Dermis blood vessel endothelial cell (primary cell): ENCODE measurements at regions not wholly inside any gene's neighbourhood (a gene's known extent, or its start where the extent isn't known, plus 50 kb on each side); places are given as distances from the start of the nearest gene placed in this dataset.

Experiments
- DNase-seq: peaks from one replicate; pipeline ENCODE4 v3.0.0; 2010

- DNase-seq, result no peak
These were observed 133.1 kb upstream of the RIPOR2 start for GRCh38 chr6:25068866-25069265.

DNA sequence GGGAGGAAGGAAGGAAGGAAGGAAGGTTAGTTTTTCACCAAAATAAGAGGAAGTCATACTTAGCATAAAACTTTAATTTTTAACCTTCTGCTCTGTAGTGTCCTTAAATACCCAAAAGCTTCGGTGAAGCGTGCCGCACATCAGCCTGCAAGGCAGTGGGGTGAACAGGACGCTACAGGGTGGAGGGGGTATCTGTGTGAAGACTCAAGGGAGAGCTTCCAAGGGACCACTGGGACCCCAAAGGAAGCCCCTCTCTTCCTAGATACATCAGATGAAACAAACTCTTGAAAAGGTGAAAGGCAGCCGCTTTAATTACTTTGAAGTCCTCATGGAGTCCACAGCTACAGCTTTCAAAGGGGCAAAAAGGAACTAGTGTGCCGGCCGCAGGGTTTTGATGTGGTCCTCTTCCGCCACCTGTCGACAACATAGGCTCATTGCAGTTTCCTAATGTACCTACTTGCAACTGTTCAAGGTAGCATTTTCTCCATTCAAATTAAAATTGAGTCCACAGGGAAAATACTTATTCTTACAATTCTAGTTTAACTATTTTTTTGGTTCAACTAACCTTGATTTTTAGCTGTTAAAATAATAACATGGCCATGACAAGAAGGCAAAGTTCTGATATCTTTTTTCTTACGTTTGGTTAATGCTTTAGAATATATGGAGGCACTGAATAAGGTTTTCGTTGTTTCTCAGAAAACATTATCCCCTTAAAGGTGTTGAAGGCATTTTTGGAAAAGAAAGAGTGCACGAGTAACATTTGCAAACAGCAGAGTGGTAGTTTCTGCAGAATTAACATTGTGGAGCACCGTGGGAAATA, 135.0 kb upstream of the RIPOR2 start:
- peak; percentile 92 for DNase-seq

GRCh38 chr6:25078141-25078540, 142.4 kb upstream of the RIPOR2 start:
- no peak for DNase-seq

DNA sequence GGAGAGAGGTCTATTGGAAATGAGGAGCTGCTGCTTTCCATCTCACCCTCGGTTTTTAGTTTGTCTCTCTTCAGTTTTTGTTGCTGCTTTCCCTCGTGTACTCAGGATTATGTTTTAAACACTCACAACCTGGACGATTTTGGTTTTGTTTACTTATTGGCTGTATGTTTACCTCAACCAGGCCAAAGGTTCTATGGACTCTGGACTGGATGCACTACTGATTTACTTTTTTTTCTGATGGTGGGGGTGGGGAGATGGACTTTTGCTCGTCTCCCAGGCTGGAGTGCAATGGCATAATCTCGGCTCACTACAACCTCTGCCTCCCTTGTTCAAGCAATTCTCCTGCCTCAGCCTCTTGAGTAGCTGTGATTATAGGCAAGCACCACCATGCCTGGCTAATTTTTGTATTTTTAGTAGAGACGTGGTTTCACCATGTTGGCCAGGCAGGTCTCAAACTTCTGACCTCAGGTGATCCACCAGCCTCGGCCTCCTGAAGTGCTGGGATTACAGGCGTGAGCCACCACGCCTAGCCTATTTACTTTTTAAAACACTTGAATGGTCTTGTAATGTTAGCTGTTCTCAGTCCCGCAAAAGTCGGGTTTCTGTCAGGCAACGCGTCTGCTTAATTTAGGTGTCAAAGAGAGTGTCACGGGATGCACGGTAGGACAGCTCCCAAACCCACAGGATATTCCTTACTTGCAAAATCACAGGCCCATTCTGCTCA, 148.2 kb upstream of the RIPOR2 start:
- no peak for DNase-seq

DNA sequence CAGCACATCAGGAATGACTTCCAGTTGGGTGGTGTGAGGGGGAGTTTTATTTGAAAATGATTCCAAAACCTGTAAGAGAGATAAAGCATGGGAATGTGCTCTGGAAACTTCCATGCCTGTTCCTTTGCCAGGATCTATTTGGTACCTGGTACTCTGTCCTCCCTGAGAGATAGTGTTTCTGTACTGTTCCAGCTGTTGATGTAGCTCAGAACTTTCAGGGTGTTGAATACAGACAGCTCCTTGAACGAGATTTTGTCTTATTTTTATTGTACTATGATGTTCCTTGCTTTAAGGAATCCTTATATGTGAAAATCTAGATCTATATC, 148.7 kb upstream of the RIPOR2 start:
- DNase-seq, result no peak

- peak; percentile 94 for DNase-seq
These were observed 150.0 kb upstream of the RIPOR2 start for GRCh38 chr6:25085756-25086155.

DNA sequence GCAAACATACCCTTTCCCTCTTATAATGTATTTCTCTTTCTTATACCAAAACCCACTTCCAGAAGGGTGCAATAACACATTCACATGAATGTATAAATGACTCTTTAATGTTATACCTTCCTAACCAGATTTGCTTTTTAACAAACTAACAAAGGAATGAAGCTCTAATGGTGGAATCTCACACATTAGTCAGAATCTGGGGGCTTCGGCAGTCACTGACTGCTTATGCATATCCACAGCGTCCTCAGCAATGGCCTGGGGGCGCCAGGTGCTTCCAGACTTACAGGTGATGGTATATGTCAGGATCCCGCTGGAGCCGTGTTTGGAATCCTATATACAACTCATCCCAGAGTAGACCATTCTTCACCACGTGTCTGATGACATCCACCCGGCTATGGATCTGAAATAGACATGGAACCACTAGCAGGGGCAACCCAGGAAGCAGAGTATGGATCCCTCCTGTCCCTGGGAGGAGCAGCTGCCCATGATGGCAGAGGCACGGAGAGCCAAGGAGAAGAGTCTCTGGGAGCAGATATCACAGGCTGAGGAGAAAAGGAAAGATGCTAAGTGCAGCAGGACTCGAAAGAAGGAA, 150.8 kb upstream of the RIPOR2 start:
- no peak for DNase-seq

DNA sequence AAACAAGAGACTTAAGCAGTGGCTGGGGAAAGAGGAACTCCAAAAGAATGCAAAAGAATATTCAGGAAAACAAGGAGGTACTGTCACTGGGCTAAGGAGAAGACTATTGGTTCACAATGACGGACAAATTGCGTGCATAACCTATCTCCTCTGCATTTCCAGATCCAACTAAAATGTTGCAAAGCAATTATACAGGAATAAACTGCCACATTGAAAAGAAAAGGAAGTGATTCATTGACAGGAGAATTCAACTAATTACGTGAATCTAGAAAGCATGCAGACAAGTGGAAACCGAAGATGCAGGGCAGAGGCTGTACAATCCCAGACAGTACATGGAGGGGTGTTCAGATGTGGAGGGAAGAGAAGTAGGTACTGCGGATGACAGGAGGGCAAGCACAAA, 152.8 kb upstream of the RIPOR2 start:
- peak; percentile 86 for DNase-seq

GRCh38 chr6:25089442-25089841, 153.7 kb upstream of the RIPOR2 start:
- peak; percentile 66 for DNase-seq

GRCh38 chr6:25094726-25095125, 159.0 kb upstream of the RIPOR2 start:
- DNase-seq, result peak; percentile 79

DNA sequence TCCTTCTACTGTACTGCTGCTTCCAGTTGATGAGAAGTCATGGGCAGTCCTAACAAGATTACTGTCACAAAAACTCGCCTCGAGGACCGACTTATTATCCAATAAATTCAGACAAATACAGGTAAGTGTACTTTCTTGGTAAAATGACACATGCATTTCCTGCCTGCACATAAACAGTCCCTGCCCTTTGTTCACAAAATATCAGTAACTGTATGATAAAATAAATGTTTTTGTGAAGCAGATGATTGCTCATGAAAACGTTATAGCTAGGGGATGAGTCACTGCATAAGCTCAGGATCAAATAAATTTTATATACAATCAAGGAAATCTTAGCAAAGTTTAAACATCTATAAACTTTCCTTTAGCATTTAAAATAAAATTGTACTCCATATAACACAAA, 164.5 kb upstream of the RIPOR2 start:
- DNase-seq, result no peak

DNA sequence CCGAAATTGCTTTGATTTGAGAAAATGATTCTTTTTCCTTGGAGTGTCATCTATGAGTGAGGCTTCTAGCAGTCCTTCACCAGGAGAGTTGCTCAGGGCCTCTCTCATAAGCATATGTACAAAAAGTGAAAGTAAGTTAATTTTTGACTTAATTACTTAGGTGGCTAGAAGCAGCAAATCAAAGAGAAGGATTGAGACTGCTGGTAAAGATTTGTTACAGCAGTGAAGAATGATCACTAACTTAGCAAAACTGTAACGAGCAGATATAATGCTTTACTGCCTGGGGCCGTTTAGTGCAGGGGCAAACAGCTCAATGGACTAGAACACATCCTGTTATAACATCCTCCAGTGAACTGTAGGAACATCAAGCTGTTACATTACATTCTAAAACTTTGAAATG, 167.8 kb upstream of the RIPOR2 start:
- no peak for DNase-seq

DNA sequence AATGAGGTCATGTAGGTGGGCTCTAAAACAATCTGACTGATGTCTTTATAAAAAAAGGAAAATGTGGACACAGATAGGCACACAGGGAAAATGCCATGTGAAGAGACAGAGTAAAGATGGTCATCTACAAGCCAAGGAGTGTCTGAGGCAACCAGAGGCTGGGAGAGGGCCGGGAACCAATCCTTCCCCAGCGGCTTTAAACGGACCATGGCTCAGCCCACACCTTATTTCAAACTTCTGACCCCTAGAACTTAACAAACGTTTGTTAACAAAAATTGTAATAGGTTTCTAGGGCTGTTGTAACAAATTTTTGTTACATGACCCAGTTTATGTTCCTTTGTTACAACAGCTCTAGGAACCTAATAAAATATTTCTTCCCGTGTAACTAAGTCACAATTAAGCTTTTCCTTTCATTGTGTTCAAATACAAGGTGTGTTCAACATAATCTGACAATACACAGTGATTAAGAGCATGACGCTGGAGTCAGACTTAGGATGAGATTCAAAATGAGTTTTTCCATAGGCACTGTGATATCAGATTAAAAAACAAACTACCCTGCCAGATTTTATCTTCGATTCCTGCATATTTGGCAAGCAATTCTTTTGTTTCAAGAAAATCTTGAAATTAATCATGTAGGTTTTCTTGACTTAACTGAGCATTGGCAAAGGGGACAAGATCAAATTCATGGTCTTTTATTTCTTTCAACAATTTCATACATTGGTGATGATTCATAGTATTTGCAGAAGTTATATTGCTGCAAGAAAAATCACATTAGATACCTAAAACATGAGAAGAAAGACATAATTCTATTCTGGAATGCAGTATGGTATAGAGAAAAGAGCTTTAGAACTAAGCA, 169.5 kb upstream of the RIPOR2 start:
- DNase-seq, result peak; percentile 75

GRCh38 chr6:25107218-25107617, 171.5 kb upstream of the RIPOR2 start:
- no peak for DNase-seq

DNA sequence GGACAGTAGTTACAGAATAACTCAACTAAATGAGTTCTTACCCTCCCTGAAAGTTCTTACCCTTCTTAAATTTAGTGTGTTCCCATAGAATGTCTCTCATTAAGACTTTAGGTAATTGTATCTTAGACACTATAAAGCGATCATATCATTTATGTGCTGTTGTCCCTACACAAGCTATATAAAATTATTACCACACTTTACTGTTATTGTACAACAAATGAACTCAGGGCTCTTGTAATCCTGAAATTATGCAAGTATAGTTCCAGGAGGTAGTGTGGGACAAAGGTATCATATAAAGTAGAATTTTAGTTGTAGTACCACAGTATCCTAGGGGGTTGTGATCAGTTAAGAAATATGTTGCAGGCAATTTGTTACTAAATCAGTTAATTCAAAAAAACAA, 167.4 kb upstream of the CARMIL1 start:
- DNase-seq, result no peak

DNA sequence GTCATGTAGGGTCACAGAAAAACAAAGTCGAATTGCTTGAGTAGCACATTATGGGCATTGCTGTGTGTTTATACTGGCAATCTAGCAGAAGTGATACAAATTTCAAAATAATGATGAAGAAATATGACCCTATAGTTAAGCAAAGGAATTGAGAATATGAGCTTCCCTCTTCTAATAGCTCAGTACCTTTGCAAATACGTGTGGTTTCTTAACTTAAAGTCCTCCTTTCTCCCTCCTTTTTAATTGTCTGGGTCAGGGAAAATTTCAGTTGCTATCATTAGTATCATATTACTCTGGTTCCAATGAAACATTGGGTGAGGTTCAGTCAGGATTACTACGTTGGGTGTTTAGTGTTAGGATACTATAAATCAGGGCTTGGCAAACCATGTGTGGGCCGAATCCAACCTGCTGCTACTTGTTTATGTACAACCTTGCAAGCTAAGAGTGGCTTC, 166.8 kb upstream of the CARMIL1 start:
- no peak for DNase-seq

DNA sequence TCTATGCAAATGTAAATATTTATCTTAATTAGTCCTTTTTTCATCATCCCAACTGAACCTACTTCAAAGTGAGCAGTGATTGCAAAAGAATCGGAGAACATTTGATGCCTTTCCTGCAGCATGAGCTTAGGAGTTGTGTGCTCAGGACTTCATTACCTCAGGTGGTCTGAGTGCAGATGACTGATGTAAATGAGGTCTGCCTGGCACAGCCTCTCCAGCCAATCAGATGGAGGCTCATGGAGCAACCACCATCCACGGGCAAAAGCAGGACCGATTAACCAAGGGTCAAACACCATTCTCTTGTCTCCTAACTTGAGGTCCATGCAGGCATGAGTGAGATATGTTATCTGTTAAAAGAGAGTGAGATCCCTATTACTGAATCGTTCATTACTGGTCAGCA, 165.7 kb upstream of the CARMIL1 start:
- DNase-seq, result no peak

- DNase-seq, result no peak
These were observed 161.1 kb upstream of the CARMIL1 start for GRCh38 chr6:25118038-25118437.

DNA sequence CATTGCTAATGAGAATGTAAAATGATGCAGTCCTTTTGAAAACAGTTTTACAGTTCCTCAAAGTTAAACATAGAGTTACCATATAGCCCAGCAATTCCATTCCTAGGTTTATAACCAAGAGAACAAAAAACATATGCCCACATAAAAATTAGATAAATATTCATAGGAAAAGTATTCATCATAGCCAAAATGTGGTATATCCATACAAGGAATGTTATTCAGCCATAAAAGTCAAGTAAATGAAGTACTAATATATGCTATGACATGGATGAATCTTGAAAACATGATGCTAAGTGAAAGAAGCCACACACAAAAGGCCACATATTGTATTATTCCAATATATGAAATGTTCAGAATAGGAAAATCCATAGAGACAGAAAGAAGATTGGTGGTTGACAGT, 158.0 kb upstream of the CARMIL1 start:
- DNase-seq, result no peak

GRCh38 chr6:25122001-25122400, 157.2 kb upstream of the CARMIL1 start:
- peak; percentile 79 for DNase-seq

- DNase-seq, result no peak
These were observed 156.4 kb upstream of the CARMIL1 start for GRCh38 chr6:25122622-25123237.

DNA sequence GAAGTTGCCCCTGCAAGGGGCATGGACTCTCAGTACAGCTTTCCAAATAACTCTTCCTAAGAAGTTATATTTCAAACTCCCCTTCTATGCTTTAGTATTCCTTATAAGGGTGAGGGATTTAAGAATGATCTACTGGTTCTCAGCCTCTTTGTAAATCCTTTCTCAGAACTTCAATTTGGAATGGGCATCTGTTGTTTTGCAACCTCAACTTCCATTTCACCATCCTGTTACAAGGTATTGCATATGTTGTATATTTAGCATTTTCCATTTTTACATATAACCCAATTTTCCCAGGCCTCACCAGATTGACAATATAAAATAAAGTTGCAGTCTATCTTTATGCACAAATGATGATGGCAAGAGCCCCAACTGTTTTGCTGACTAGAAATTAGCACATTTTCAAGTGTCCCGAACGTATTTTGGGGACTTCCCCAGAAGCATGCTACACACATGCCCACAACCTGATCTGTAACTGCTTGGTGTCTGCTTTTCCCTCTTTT, 154.9 kb upstream of the CARMIL1 start:
- DNase-seq, result no peak
